ENCODE measurements at regions not wholly inside any gene's neighbourhood (a gene's known extent, or its start where the extent isn't known, plus 50 kb on each side); places are given as distances from the start of the nearest gene placed in this dataset.
A peak's percentile ranks its signal among the peaks of the same experiment; 100 is the strongest.

- H3K14ac ChIP-seq (replicated peaks; ENCODE audit: low read depth, low read length): peak overlapping the region; percentile 55; the same call in 1 of the 2 replicates
- no peak overlapping the region for H3K18ac ChIP-seq (ENCODE audit: low read depth, low read length)
- peaks cover 4% of the 10 kb centered on the region for H3K4me1 ChIP-seq (ENCODE audit: control insufficient read depth, insufficient read depth, low read length)
- H2BK15ac ChIP-seq (ENCODE audit: low read depth, low read length): no peak overlapping the region; the same call in 2 of the 3 replicates
- peaks cover 3% of the 10 kb centered on the region; the same call in 1 of the 2 replicates for H3K9me3 ChIP-seq (ENCODE audit: control insufficient read depth, insufficient read depth, low read length)
- no peaks in the 10 kb centered on the region for H3K79me1 ChIP-seq (ENCODE audit: low read depth in 1 of 2, low read length in 2 of 2)
- no peaks in the 10 kb centered on the region for H3K36me3 ChIP-seq (ENCODE audit: control insufficient read depth, insufficient read depth, low read length)
- H3K23ac ChIP-seq (ENCODE audit: low read depth, low read length): peak overlapping the region; percentile 45; the same call in 1 of the 2 replicates
- no peaks in the 10 kb centered on the region for H4K20me1 ChIP-seq (ENCODE audit: insufficient read depth, low read length)
- no peak overlapping the region for H4K5ac ChIP-seq (ENCODE audit: low read depth, low read length)
- no peak overlapping the region for H3K4me3 ChIP-seq (ENCODE audit: insufficient read depth, low read depth, low read length)
- ATAC-seq (ENCODE audit: low read depth) (no peak; the same call in 1 of the 2 replicates), DNase-seq (peak; percentile 62)
- H4K91ac ChIP-seq (ENCODE audit: insufficient read depth, low read depth, low read length): no peak overlapping the region
- H4K8ac ChIP-seq (ENCODE audit: low read depth in 2 of 2, low read length in 2 of 2): no peak overlapping the region; a peak in 1 of 4 replicates
- no peak overlapping the region for H2BK120ac ChIP-seq (ENCODE audit: low read depth, low read length)
- H2AK9ac ChIP-seq (replicated peaks; ENCODE audit: low read depth, low read length, poor library complexity): no peak overlapping the region
- ChIA-PET CTCF (interaction anchor here (0.5 kb wide), 1 partner anchor 56 kb away, joined by 3 read pairs; no protein-coding TSS in a partner anchor), POLR2A (ENCODE audit: unreplicated experiment) (no interaction called here)
- intact Hi-C loops (cut with micrococcal nuclease) (no loop called here), dilution Hi-C loops (cut with HindIII; ENCODE audit: low sequenced_read_pairs, unreplicated experiment) (no loop called here), in situ Hi-C loops (cut with MboI; ENCODE audit: low sequenced_read_pairs) (no loop called here)
- H2BK5ac ChIP-seq (ENCODE audit: low read depth, low read length, poor library complexity, severe bottlenecking): no peak overlapping the region
- peak overlapping the region; percentile 11; the same call in 1 of the 2 replicates for H2AK5ac ChIP-seq (ENCODE audit: low read depth, low read length)
- H3K9ac ChIP-seq (ENCODE audit: low read depth, low read length): no peak overlapping the region
- no peak for TF ChIP-seq BHLHE40 (IDR thresholded peaks at IDR 0.05; ENCODE audit: low read depth, low read length)
- no peak for TF ChIP-seq CEBPB (IDR thresholded peaks at IDR 0.05; ENCODE audit: low read depth, low read length)
- no peak for TF ChIP-seq RFX5 (IDR thresholded peaks at IDR 0.05; ENCODE audit: low read depth, low read length)
- TF ChIP-seq CTCF (conservative IDR thresholded peaks at IDR 0.05; ENCODE audit: low read depth, low read length): no peak
- H3K4ac ChIP-seq (ENCODE audit: low read depth, low read length): no peak overlapping the region; the same call in 1 of the 2 replicates
- peak overlapping the region; percentile 34 for H2AFZ ChIP-seq (replicated peaks; ENCODE audit: low read length, poor library complexity)
- no peak overlapping the region for H2BK20ac ChIP-seq (ENCODE audit: low read depth, low read length)
- H3K4me2 ChIP-seq (ENCODE audit: low read depth, low read length): no peak overlapping the region
- no peak overlapping the region for H3K27ac ChIP-seq (ENCODE audit: insufficient read depth, low read length)
- WGBS, 2 experiments (ENCODE audit: extremely low coverage in 2 of 2, insufficient read length in 1 of 2): no CpG with 5 or more reads among the region's 3 CpGs
- peaks cover 4% of the 10 kb centered on the region; the same call in 1 of the 2 replicates for H3K9me1 ChIP-seq (ENCODE audit: insufficient read depth, low read length)
- H3K27me3 ChIP-seq (ENCODE audit: control insufficient read depth, insufficient read depth, low read length): no peaks in the 10 kb centered on the region
- BruUV-seq (replicated peaks): no TSS peak
- H3K56ac ChIP-seq (ENCODE audit: extremely low read depth, insufficient read depth, low read length): no peak overlapping the region
These were observed 130.6 kb upstream of the FAT1 start for GRCh38 chr4:186854256-186854655.
